ENCODE measurements at regions not wholly inside any gene's neighbourhood (a gene's known extent, or its start where the extent isn't known, plus 50 kb on each side); places are given as distances from the start of the nearest gene placed in this dataset.

DNA sequence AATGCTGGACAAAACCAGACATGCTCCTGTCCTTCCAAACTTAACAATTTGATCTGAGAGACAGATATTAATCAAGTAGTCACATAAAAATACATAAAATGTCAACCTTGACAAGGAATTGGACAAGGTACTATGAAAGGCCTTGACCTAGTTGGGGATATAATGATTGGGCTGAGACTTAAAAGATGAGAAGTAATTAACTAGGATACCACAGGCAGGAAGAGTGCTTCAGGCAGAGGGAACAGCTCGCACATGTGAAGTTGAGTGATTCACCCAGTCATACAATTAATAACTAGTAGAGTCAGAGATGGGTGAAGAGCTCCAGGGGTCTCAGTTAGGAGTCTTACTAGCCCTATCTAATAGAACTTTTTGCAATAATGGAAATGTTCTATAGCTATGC is 259.5 kb downstream of the MSRB3 start (continued):
- TF ChIP-seq NFXL1 (CRISPR knock-in tag; IDR thresholded peaks at IDR 0.05) (no peak), POU5F1 (IDR thresholded peaks at IDR 0.05; ENCODE audit: borderline replicate concordance, low read depth, low read length, partially characterized antibody) (no peak), FOXJ3 (CRISPR knock-in tag; IDR thresholded peaks at IDR 0.05) (no peak), ELF1 (tag; IDR thresholded peaks at IDR 0.05) (no peak), ZSCAN29 (IDR thresholded peaks at IDR 0.05) (no peak)

DNA sequence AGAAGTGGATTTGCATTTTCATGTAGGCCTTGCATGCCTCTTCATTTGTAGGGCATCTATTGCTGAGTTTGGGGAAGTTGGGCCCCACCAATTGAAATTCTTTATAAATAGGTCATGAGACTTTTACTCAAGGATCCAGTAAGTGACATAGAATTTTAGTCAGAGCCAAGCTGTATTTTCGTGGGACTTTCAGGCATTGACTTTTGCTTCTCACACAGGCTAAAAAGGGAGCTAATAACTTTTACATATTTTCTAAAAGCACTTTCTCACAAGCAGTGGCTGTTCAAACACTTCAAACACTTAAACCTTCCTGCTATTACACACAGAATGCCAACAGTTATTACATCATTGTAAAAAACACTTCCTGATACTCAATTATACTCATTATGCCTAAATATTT is 260.5 kb downstream of the MSRB3 start:
- CTCF ChIA-PET (ENCODE audit: low intra/inter-chr PET ratio): no interaction called here
- WGBS (ENCODE audit: insufficient coverage, low coverage, missing lambda C conversion rate): 0% methylated on average over 1 of the region's 1 CpG

More for the DNA sequence above, 260.5 kb downstream of the MSRB3 start:
- POLR2A ChIA-PET: no interaction called here
- Histone ChIP-seq H2AFZ (ENCODE audit: low read depth, low read length) (no peak overlapping the region), H3K4me1 (replicated peaks in 1 of 2; ENCODE audit: control insufficient read depth in 2 of 2, insufficient read depth in 2 of 2, low read length in 2 of 2) (no peaks in the 10 kb centered on the region), H3K9me3 (replicated peaks; ENCODE audit: control insufficient read depth, insufficient read depth, low read depth, low read length) (peaks cover 2% of the 10 kb centered on the region), H3K36me3 (ENCODE audit: control insufficient read depth, insufficient read depth, low read length) (no peaks in the 10 kb centered on the region), H3K9ac (ENCODE audit: insufficient read depth in 1 of 2, low read depth in 2 of 2, low read length in 2 of 2) (no peak overlapping the region), H3K4me3 (no peak overlapping the region), H3K4me2 (ENCODE audit: insufficient read depth, low read length) (no peak overlapping the region), H3K27me3 (ENCODE audit: control insufficient read depth in 2 of 2, insufficient read depth in 2 of 2, low read length in 2 of 2) (no peaks in the 10 kb centered on the region), H3K79me2 (ENCODE audit: control insufficient read depth, insufficient read depth, low read length) (no peaks in the 10 kb centered on the region), H3K9me1 (ENCODE audit: control insufficient read depth, insufficient read depth, low read length) (no peaks in the 10 kb centered on the region), H3K27ac (ENCODE audit: extremely low read depth, low read depth, low read length) (no peak overlapping the region), H4K20me1 (replicated peaks; ENCODE audit: control insufficient read depth, insufficient read depth, low read length) (no peaks in the 10 kb centered on the region)
- ATAC-seq (no peak), DNase-seq (ENCODE audit: extremely low read depth in 1 of 4, low spot score in 3 of 4) (no peak), FAIRE-seq (no peak)
- TF ChIP-seq ARNT (IDR thresholded peaks at IDR 0.05) (no peak), ZNF232 (CRISPR knock-in tag; IDR thresholded peaks at IDR 0.05) (no peak), ELF1 (tag; IDR thresholded peaks at IDR 0.05) (no peak), ASH1L (IDR thresholded peaks at IDR 0.05; ENCODE audit: borderline replicate concordance, low read depth, partially characterized antibody) (no peak), ZNF444 (CRISPR knock-in tag; IDR thresholded peaks at IDR 0.05) (no peak), MED1 (CRISPR knock-in tag; IDR thresholded peaks at IDR 0.05; ENCODE audit: borderline replicate concordance) (no peak), RBM14 (IDR thresholded peaks at IDR 0.05; ENCODE audit: borderline replicate concordance, insufficient read depth, low read depth, low read length) (no peak)
- TF ChIP-seq, protein P1, sequence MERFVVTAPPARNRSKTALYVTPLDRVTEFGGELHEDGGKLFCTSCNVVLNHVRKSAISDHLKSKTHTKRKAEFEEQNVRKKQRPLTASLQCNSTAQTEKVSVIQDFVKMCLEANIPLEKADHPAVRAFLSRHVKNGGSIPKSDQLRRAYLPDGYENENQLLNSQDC (CRISPR knock-in tag; IDR thresholded peaks at IDR 0.05): no peak
- TF ChIP-seq, protein P2, sequence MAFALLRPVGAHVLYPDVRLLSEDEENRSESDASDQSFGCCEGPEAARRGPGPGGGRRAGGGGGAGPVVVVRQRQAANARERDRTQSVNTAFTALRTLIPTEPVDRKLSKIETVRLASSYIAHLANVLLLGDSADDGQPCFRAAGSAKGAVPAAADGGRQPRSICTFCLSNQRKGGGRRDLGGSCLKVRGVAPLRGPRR (CRISPR knock-in tag; IDR thresholded peaks at IDR 0.05): no peak
- TF ChIP-seq, protein P3, sequence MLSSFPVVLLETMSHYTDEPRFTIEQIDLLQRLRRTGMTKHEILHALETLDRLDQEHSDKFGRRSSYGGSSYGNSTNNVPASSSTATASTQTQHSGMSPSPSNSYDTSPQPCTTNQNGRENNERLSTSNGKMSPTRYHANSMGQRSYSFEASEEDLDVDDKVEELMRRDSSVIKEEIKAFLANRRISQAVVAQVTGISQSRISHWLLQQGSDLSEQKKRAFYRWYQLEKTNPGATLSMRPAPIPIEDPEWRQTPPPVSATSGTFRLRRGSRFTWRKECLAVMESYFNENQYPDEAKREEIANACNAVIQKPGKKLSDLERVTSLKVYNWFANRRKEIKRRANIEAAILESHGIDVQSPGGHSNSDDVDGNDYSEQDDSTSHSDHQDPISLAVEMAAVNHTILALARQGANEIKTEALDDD (IDR thresholded peaks at IDR 0.05): no peak
- intact Hi-C loops (cut with micrococcal nuclease): no loop called here
- in situ Hi-C loops (cut with MboI): no loop called here
- BruUV-seq (replicated peaks): no TSS peak
